Middle frontal gyrus (tissue), 1 donor: ENCODE measurements at regions not wholly inside any gene's neighbourhood (a gene's known extent, or its start where the extent isn't known, plus 50 kb on each side); places are given as distances from the start of the nearest gene placed in this dataset.

Experiments used
- DNase-seq: peaks from one replicate; pipeline ENCODE4 v3.0.0-alpha.2; 2015; ENCODE audit warnings: low spot score; ENCODE audit errors: extremely low spot score

GRCh38 chr4:140316799-140317198 lies 56.6 kb upstream of the SCOC start:
- no peak for DNase-seq

- no peak for DNase-seq
These were observed 57.5 kb upstream of the SCOC start for GRCh38 chr4:140315970-140316369.

- no peak for DNase-seq
These were observed 58.0 kb upstream of the SCOC start for GRCh38 chr4:140315438-140315837.

GRCh38 chr4:140315019-140315418 lies 58.4 kb upstream of the SCOC start:
- DNase-seq = no peak

- no peak for DNase-seq
These were observed 61.3 kb upstream of the SCOC start for GRCh38 chr4:140312100-140312499.

GRCh38 chr4:140311257-140311835 lies 62.1 kb upstream of the SCOC start:
- no peak for DNase-seq

- no peak for DNase-seq
These were observed 64.1 kb upstream of the SCOC start for GRCh38 chr4:140309124-140309870.

GRCh38 chr4:140308366-140309123 lies 64.9 kb upstream of the SCOC start:
- DNase-seq = peak; percentile 74

GRCh38 chr4:140305053-140305452 lies 68.4 kb upstream of the SCOC start:
- no peak for DNase-seq

- DNase-seq = no peak
These were observed 69.1 kb upstream of the SCOC start for GRCh38 chr4:140304346-140304745.

GRCh38 chr4:140302151-140302859 lies 71.1 kb upstream of the SCOC start:
- DNase-seq = no peak

GRCh38 chr4:140300271-140300970 lies 73.0 kb upstream of the SCOC start:
- DNase-seq = no peak

- DNase-seq = no peak
These were observed 75.4 kb upstream of the SCOC start for GRCh38 chr4:140298001-140298400.

GRCh38 chr4:140297221-140297570 lies 76.2 kb upstream of the SCOC start:
- no peak for DNase-seq

GRCh38 chr4:140296335-140297220 lies 76.9 kb upstream of the SCOC start:
- DNase-seq = no peak

- DNase-seq = no peak
These were observed 79.5 kb upstream of the SCOC start for GRCh38 chr4:140293979-140294378.

GRCh38 chr4:140291259-140291658 lies 82.2 kb upstream of the SCOC start:
- DNase-seq = no peak

GRCh38 chr4:140289486-140289885 lies 84.0 kb upstream of the SCOC start:
- DNase-seq = no peak

- no peak for DNase-seq
These were observed 87.0 kb upstream of the SCOC start for GRCh38 chr4:140286456-140286855.

- no peak for DNase-seq
These were observed 89.0 kb upstream of the SCOC start for GRCh38 chr4:140284456-140284855.
